Bronchial epithelial cell (primary cell): ENCODE measurements at regions not wholly inside any gene's neighbourhood (a gene's known extent, or its start where the extent isn't known, plus 50 kb on each side); places are given as distances from the start of the nearest gene placed in this dataset.
A peak's percentile ranks its signal among the peaks of the same experiment; 100 is the strongest.
"Not testable (repeated sequence)": the region's sequence is repeated elsewhere in the genome, so short reads cannot be mapped to it uniquely, and the experiment has no call there.

Source experiments
- DNase-seq: peaks from one replicate; pipeline ENCODE4 v3.0.0-alpha.2; 2010; ENCODE audit warnings: low read depth
- FAIRE-seq: peaks from 2 replicates; lab custom pipeline; 2011; peaks lifted over from hg19 to GRCh38; lab: Jason Lieb, UNC
- H3K27me3 ChIP-seq: 2 replicates; pipeline ENCODE4 v1.5.1; 2011; ENCODE audit warnings: low read length; ENCODE audit not compliant: control insufficient read depth, insufficient read depth
- H3K36me3 ChIP-seq: 2 replicates; pipeline ENCODE4 v1.5.1; 2011; ENCODE audit warnings: low read length; ENCODE audit not compliant: control insufficient read depth, insufficient read depth
- H3K4me3 ChIP-seq: 2 replicates; pipeline ENCODE4 v1.5.1; 2011; ENCODE audit warnings: mild to moderate bottlenecking, low read depth, low read length, control low read depth
- TF ChIP-seq, protein P1 (sequence below): IDR thresholded peaks from 2 replicates; pipeline ENCODE4 v1.5.1; 2011; ENCODE audit warnings: mild to moderate bottlenecking, moderate library complexity, low read length, control low read depth, inconsistent platforms; ENCODE audit not compliant: insufficient read depth, severe bottlenecking

GRCh38 chr18:78825168-78825567 lies 154.4 kb upstream of the SALL3 start:
- FAIRE-seq (no peak), DNase-seq (no peak)
- TF ChIP-seq, protein P1, sequence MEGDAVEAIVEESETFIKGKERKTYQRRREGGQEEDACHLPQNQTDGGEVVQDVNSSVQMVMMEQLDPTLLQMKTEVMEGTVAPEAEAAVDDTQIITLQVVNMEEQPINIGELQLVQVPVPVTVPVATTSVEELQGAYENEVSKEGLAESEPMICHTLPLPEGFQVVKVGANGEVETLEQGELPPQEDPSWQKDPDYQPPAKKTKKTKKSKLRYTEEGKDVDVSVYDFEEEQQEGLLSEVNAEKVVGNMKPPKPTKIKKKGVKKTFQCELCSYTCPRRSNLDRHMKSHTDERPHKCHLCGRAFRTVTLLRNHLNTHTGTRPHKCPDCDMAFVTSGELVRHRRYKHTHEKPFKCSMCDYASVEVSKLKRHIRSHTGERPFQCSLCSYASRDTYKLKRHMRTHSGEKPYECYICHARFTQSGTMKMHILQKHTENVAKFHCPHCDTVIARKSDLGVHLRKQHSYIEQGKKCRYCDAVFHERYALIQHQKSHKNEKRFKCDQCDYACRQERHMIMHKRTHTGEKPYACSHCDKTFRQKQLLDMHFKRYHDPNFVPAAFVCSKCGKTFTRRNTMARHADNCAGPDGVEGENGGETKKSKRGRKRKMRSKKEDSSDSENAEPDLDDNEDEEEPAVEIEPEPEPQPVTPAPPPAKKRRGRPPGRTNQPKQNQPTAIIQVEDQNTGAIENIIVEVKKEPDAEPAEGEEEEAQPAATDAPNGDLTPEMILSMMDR, result no peak
- no peaks in the 10 kb centered on the region for H3K27me3 ChIP-seq
- no peak overlapping the region for H3K4me3 ChIP-seq
- H3K36me3 ChIP-seq, result no peaks in the 10 kb centered on the region

DNA sequence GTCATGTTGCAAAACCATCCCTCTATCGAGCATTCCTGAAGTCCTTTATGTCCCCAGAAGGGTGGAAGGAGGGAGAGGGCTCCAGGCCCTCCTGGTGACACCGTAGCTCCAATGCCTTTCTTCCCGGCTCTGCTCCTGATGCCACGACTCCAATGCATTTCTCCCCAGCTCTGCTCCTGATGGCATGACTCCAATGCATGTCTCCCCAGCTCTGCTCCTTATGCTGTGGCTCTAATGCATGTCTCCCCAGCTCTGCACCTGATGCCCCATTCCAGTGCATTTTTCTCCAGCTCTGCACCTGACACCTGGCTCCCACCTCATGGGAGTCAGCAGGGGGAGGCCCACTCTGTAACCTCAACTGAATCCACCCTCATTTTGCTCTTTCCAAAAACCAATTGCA lies 153.0 kb upstream of the SALL3 start:
- TF ChIP-seq, protein P1, result no peak
- DNase-seq (no peak), FAIRE-seq (no peak)
- Histone ChIP-seq H3K27me3 (no peaks in the 10 kb centered on the region), H3K36me3 (no peaks in the 10 kb centered on the region), H3K4me3 (no peak overlapping the region)

- H3K4me3 ChIP-seq, result no peak overlapping the region
- no peaks in the 10 kb centered on the region for H3K27me3 ChIP-seq
- H3K36me3 ChIP-seq, result no peaks in the 10 kb centered on the region
- DNase-seq, result no peak
- no peak for FAIRE-seq
- TF ChIP-seq, protein P1, result no peak
These were observed 152.5 kb upstream of the SALL3 start for GRCh38 chr18:78827141-78827540.

DNA sequence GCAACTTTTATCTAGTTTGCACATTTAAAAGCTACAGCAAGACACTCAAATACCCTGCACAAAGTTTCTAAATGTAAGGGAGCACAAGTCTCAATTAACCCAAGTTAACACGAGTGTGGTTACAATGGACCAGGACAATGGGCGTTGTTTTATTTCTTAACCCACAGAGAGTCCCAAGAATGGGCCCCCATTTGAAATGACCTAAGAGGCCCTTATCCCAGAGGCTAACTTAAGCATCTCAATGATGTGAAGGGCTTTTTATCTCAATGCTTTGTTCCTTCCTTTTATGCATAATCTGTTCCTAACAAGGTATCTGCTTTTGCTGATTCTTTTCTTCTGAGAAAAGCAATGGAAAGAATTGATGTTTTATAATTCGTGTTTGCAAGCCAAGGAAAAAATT lies 151.5 kb upstream of the SALL3 start:
- no peaks in the 10 kb centered on the region for H3K27me3 ChIP-seq
- TF ChIP-seq, protein P1, result no peak

DNA sequence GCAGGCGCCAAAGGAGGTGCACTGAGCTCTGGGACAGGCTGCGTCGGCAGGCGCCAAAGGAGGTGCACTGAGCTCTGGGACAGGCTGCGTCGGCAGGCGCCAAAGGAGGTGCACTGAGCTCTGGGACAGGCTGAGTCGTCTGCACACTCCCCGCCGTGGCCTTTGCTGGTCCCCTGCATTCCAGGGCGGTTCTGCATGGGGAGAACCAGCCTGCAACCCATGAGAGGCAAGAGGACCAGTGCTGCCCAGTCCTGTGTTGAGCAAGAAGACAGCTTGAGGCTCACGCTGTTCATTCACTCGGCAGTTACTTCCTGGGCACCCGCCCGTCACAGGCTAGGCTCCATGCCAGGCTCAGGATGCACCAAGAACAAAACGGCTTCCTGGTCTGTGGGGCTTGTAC lies 150.6 kb upstream of the SALL3 start:
- DNase-seq, H3K4me3 ChIP-seq, H3K36me3 ChIP-seq, FAIRE-seq, H3K27me3 ChIP-seq: not testable (repeated sequence)

More for the DNA sequence above, 151.5 kb upstream of the SALL3 start:
- FAIRE-seq (no peak), DNase-seq (no peak)
- no peaks in the 10 kb centered on the region for H3K36me3 ChIP-seq
- H3K4me3 ChIP-seq, result no peak overlapping the region

DNA sequence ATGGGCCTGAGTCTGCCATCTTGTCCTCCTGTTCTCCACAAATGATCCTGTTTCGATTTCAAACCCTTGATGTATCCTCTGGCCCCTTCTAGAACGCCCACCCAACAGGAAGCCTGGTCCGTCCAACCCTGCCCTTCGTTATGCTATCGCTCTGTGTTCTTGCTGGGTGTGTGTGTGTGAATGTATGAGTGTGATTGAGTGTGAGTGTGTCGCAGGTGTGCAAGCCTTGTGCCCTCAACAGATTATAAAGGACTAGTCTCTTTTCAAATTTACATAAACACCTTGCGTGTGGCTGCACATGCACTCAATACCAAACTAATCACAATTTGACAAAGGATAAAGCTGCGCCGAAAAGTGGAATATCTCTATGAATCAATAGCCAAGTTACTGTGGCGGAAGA lies 149.5 kb upstream of the SALL3 start:
- Histone ChIP-seq H3K4me3 (no peak overlapping the region), H3K27me3 (no peaks in the 10 kb centered on the region), H3K36me3 (no peaks in the 10 kb centered on the region)
- FAIRE-seq, result peak; percentile 58
- TF ChIP-seq, protein P1, result no peak
- no peak for DNase-seq
